GM12874 (cell line): ENCODE measurements at regions not wholly inside any gene's neighbourhood (a gene's known extent, or its start where the extent isn't known, plus 50 kb on each side); places are given as distances from the start of the nearest gene placed in this dataset.

Source experiments
- TF ChIP-seq, protein P1 (sequence below): IDR thresholded peaks from 2 replicates; pipeline ENCODE4 v1.5.1; 2011; ENCODE audit warnings: low read depth, mild to moderate bottlenecking, control low read depth, low read length, moderate library complexity; ENCODE audit not compliant: insufficient read depth

DNA sequence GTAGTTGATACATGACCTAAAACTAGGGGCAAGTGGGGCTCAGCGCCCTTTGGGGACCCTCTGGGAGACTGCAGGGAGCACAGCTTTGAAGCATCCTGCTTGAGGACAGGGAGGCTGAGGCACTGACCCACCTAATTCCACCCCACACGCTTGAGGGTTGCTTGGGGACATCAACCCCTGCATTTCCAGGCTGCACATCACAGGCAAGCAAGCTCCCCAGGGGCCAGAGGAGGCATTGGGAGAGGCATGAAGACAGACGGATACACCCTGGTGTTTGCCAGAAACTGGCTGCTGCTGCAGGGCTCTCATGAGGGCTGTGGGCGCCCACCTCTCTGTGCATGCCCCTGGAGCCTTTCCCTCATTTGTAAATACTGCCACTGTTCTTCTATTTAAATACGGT is 99.3 kb downstream of the ABHD5 start:
- TF ChIP-seq, protein P1, sequence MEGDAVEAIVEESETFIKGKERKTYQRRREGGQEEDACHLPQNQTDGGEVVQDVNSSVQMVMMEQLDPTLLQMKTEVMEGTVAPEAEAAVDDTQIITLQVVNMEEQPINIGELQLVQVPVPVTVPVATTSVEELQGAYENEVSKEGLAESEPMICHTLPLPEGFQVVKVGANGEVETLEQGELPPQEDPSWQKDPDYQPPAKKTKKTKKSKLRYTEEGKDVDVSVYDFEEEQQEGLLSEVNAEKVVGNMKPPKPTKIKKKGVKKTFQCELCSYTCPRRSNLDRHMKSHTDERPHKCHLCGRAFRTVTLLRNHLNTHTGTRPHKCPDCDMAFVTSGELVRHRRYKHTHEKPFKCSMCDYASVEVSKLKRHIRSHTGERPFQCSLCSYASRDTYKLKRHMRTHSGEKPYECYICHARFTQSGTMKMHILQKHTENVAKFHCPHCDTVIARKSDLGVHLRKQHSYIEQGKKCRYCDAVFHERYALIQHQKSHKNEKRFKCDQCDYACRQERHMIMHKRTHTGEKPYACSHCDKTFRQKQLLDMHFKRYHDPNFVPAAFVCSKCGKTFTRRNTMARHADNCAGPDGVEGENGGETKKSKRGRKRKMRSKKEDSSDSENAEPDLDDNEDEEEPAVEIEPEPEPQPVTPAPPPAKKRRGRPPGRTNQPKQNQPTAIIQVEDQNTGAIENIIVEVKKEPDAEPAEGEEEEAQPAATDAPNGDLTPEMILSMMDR, result no peak

DNA sequence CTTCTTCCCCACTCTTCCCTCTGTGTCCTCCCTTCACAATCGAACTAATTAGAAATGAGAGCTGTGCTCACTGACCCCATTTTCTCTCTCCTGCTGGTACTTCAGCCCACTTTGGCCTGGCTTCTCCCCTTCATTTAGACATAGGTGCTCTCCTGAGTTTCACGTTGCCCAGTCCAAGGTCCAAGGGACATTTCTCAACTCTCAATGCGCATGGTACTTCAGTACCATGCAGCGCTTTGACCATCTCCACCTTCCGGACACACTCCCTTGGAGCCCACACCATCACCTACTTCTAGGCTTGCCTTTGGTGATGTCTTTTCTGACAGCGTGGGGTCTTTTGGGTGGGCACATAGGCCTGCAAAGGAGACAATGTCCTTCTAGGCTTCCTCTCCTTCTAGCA is 99.7 kb downstream of the ABHD5 start:
- TF ChIP-seq, protein P1, result no peak

DNA sequence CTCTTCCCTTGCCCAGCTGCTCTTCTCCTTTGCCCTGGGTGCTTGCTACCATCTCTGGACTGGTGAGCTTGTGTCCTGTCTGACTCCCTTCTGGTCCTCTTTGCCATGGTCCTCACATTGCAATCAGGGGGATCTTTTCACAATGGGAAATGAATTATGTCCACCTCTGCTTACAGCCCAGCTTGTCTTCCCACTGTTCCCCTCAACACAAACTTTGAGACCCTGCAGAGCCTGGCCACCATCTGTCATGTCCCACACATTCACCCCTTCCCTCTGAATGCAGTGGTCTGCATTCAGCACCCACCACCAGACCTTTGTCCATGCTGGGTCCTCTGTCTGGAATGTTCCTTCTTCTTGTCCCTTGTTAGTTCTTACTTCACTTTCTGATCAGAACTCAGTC is 100.5 kb downstream of the ABHD5 start:
- TF ChIP-seq, protein P1, result no peak

DNA sequence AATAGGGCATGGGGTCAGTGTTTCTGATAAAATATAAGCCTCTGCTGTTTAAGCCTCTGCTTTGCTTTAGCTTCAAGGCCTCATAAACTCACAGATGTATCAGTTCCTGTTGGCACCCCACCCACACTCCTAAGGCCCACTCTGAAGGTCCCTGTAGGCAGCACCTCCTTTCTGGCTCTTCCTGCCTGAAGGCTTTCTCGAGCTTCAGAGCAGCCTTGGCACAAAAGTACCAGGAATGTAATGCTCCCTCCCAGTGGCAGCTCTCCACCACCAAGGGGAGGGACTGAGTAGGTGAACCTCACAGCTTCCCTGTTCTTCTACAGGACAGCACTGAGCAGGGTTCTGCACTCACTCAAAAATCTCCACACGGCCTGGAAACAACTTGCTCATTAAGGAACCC is 102.2 kb downstream of the ABHD5 start:
- TF ChIP-seq, protein P1, result no peak

DNA sequence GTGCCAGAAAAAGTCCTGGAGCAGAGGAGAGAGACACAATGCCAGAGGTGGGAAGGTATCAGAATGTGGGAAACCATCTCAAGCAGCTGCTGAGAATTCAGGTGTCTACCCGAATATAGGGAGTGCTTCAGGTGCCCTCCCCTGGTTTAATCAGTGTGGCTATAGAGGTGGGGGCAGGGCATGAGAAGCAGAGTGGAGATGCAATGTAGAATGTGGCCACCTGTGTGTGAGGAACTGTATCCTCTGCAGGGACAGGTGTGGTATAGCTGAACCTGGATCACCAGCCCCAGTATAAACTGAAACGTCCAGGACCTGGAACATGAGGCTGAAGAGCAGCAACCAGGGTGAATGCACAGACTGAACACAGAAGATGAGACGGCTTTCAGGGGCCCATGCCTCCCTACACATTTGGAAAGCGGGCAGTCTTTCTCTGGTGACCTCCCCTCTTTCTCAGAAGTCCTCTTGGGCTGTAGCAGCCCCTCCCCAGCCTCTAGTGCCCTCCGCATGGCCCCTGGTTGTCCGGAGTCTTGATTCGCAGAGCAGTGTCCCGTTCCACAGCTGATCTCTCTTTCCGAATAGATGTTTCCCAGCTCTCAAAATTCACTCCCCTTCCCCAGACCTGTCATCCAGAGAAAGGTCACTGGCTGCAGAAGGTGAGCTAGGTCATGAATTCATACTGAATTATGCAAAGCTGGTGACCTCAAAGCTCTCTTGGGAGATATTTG is 103.1 kb downstream of the ABHD5 start:
- TF ChIP-seq, protein P1, result no peak

DNA sequence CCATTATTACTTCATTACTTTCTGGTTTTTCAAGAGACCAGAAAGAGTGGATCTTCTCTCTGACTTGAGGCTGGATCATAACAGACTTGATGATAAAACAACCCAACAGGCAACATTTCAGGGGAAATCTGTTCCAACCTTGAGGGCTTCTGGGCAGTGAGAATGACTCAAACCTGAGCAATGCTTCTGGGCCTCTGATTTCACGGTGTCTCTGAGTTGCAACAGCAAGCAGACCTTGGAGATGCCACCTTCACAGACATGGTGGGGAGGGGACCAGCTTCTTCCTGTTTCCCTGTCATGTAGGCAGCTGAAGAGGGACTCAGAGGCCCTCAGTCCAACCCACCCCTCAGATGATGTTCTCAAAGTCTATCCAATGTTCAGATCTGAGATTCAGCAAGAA is 104.0 kb downstream of the ABHD5 start:
- TF ChIP-seq, protein P1, result no peak

DNA sequence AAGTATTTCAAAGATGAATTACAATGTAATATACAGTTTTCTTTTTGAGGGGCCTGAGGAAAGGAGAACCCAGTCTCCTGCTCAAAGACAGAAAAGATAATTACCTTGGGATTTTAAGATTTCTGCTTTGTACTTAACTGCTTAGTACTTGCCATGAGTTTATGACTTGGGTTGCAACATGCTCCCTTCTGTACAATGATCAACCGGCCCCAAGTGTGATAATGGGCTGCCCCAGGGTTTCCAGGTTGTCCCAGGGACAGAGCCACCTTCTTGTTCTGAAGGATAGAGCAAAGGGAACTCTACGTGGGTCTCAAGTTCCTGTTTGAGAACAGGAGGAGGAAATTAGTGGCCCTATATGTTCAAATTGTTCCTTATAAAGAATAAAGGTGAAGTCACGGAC is 104.8 kb downstream of the ABHD5 start:
- TF ChIP-seq, protein P1, result no peak
